GM12873 (cell line): ENCODE measurements at regions not wholly inside any gene's neighbourhood (a gene's known extent, or its start where the extent isn't known, plus 50 kb on each side); places are given as distances from the start of the nearest gene placed in this dataset.

Experiments used
- CTCF ChIP-seq: IDR thresholded peaks from 2 replicates; pipeline ENCODE4 v1.5.1; 2012; ENCODE audit warnings: low read depth, mild to moderate bottlenecking, moderate library complexity, low read length, control low read depth; ENCODE audit not compliant: insufficient read depth; ENCODE audit errors: missing control alignments

DNA sequence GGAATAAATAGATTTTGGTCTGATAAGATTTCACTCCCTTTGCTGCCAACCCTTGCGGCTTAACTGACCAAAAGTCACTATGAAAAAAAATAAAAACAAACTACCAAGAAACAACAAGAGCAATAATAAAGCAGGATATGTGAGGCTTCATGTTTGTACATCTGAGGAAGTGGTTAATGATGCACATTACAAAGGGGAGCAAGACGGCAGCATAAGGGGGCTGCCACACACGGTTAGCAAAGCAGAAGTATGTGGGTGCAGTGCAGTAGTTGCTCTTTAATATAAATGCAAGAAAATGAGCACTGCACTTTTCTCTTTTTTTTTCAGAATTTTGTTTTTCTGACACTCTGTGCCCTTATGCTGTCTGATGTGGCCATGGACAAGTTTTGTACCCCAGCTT, 377.1 kb upstream of the CNTNAP5 start:
- no peak for TF ChIP-seq CTCF

GRCh38 chr2:123648956-123649355, 376.1 kb upstream of the CNTNAP5 start:
- no peak for TF ChIP-seq CTCF

DNA sequence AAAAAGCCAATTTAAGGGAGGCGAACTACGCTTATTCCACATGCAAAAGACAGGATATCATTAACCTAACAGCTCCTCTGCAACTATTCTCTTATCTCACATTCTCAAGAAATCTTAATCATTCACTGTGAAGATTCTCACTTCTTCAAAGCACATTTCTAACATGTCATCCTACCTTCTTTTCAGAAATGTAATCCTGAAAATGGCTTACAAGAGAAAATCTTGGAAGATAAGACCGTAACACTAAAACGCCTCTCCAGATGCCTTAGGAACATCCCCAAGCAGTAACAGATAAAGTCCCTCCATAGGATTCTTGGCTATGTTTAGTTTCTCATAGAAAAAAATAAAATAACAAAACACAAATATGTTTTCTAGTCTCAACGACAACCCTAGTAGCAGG, 373.9 kb upstream of the CNTNAP5 start:
- no peak for TF ChIP-seq CTCF

- TF ChIP-seq CTCF = no peak
Measured at GRCh38 chr2:123652320-123652719, 372.8 kb upstream of the CNTNAP5 start.

- no peak for TF ChIP-seq CTCF
Measured at GRCh38 chr2:123656590-123656989, 368.5 kb upstream of the CNTNAP5 start.

- no peak for TF ChIP-seq CTCF
Measured at GRCh38 chr2:123659120-123659519, 366.0 kb upstream of the CNTNAP5 start.

- no peak for TF ChIP-seq CTCF
Measured at GRCh38 chr2:123670286-123670685, 354.8 kb upstream of the CNTNAP5 start.
